Esophagus squamous epithelium (tissue), 4 donors: ENCODE measurements at regions not wholly inside any gene's neighbourhood (a gene's known extent, or its start where the extent isn't known, plus 50 kb on each side); places are given as distances from the start of the nearest gene placed in this dataset.

Source experiments
- POLR2A ChIP-seq, 4 donors: fragments of 450-650 bp; IDR thresholded peaks; one replicate each; pipeline ENCODE4 v1.6.1; 2017; ENCODE audit warnings: antibody characterized with exemption in 4 of 4, mild to moderate bottlenecking in 4 of 4, moderate library complexity in 3 of 4
- TF ChIP-seq, protein P1 (sequence below), 6 experiments: fragments of 450-650 bp in 4 of 6; fragments of 200-600 bp in 2 of 6; sonication (generic) in 2 of 6; IDR thresholded peaks; one replicate each; pipeline ENCODE4 v1.5.1; 2016 to 2019; ENCODE audit warnings: antibody characterized with exemption in 6 of 6, mild to moderate bottlenecking in 4 of 6, moderate library complexity in 4 of 6

GRCh38 chr5:166936351-166936750 lies 1355.1 kb upstream of the WWC1 start:
- TF ChIP-seq, protein P1, sequence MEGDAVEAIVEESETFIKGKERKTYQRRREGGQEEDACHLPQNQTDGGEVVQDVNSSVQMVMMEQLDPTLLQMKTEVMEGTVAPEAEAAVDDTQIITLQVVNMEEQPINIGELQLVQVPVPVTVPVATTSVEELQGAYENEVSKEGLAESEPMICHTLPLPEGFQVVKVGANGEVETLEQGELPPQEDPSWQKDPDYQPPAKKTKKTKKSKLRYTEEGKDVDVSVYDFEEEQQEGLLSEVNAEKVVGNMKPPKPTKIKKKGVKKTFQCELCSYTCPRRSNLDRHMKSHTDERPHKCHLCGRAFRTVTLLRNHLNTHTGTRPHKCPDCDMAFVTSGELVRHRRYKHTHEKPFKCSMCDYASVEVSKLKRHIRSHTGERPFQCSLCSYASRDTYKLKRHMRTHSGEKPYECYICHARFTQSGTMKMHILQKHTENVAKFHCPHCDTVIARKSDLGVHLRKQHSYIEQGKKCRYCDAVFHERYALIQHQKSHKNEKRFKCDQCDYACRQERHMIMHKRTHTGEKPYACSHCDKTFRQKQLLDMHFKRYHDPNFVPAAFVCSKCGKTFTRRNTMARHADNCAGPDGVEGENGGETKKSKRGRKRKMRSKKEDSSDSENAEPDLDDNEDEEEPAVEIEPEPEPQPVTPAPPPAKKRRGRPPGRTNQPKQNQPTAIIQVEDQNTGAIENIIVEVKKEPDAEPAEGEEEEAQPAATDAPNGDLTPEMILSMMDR (IDR thresholded peaks at IDR 0.05) = no peak
- TF ChIP-seq POLR2A (IDR thresholded peaks at IDR 0.05) = no peak
